Calu3 (cell line): ENCODE measurements at regions not wholly inside any gene's neighbourhood (a gene's known extent, or its start where the extent isn't known, plus 50 kb on each side); places are given as distances from the start of the nearest gene placed in this dataset.

ENCODE experiments used
- BruUV-seq: library from RNA; stranded (reverse); fragments of 400-500 nt; replicated peaks from 2 replicates; lab custom pipeline; 2021; lab: Mats Ljungman, UMichigan
- CTCF ChIA-PET: fragments of 300-600 bp; sonication (Branson Sonifier 250); formaldehyde crosslinking; loops from one replicate; lab custom pipeline; 2022; ENCODE audit warnings: antibody characterized with exemption; lab: Charles Lee
- DNase-seq: peaks from one replicate; pipeline ENCODE4 v3.0.0; 2022
- H3K27ac Mint-ChIP-seq: one replicate; pipeline ENCODE4 v1.8.0; 2022; ENCODE audit warnings: mixed read lengths; ENCODE audit not compliant: unreplicated experiment
- H3K27me3 Mint-ChIP-seq: one replicate; pipeline ENCODE4 v1.8.0; 2022; ENCODE audit warnings: mixed read lengths; ENCODE audit not compliant: unreplicated experiment
- H3K36me3 Mint-ChIP-seq: one replicate; pipeline ENCODE4 v1.8.0; 2022; ENCODE audit warnings: mild to moderate bottlenecking, moderate library complexity, mixed read lengths; ENCODE audit not compliant: insufficient read depth, unreplicated experiment
- H3K4me1 Mint-ChIP-seq: one replicate; pipeline ENCODE4 v1.8.0; 2022; ENCODE audit warnings: mild to moderate bottlenecking, low read depth, mixed read lengths; ENCODE audit not compliant: unreplicated experiment
- H3K4me3 Mint-ChIP-seq: one replicate; pipeline ENCODE4 v1.8.0; 2022; ENCODE audit warnings: mild to moderate bottlenecking, low read depth, moderate library complexity, mixed read lengths; ENCODE audit not compliant: unreplicated experiment
- H3K9me3 Mint-ChIP-seq: one replicate; pipeline ENCODE4 v1.8.0; 2022; ENCODE audit warnings: low read depth, mixed read lengths; ENCODE audit not compliant: unreplicated experiment
- CTCF ChIP-seq: fragments of 200-600 bp; IDR thresholded peaks from one replicate; pipeline ENCODE4 v1.8.0; 2022; ENCODE audit warnings: antibody characterized with exemption; ENCODE audit not compliant: unreplicated experiment
- intact Hi-C: fragments of 100-400 bp; cut with micrococcal nuclease; formaldehyde crosslinking; loops from one replicate; pipeline ENCODE4 v1.10.0; 2022; ENCODE audit not compliant: unreplicated experiment

- H3K4me3 Mint-ChIP-seq = peak overlapping the region; percentile 40
- intact Hi-C loops = no loop called here
- no TSS peak for BruUV-seq
- H3K27ac Mint-ChIP-seq = no peak overlapping the region
- no peaks in the 10 kb centered on the region for H3K36me3 Mint-ChIP-seq
- no peaks in the 10 kb centered on the region for H3K27me3 Mint-ChIP-seq
- peaks cover 11% of the 10 kb centered on the region for H3K4me1 Mint-ChIP-seq
- DNase-seq = no peak
- CTCF ChIA-PET = no interaction called here
- TF ChIP-seq CTCF = no peak
- no peaks in the 10 kb centered on the region for H3K9me3 Mint-ChIP-seq
Observed at GRCh38 chr4:178414042-178414441, 971.8 kb upstream of the AGA start.

- H3K27me3 Mint-ChIP-seq = no peaks in the 10 kb centered on the region
- no TSS peak for BruUV-seq
- CTCF ChIA-PET = no interaction called here
- intact Hi-C loops = no loop called here
- TF ChIP-seq CTCF = no peak
- no peaks in the 10 kb centered on the region for H3K9me3 Mint-ChIP-seq
- H3K4me3 Mint-ChIP-seq = no peak overlapping the region
- H3K4me1 Mint-ChIP-seq = peaks cover 11% of the 10 kb centered on the region
- H3K36me3 Mint-ChIP-seq = no peaks in the 10 kb centered on the region
- no peak for DNase-seq
- no peak overlapping the region for H3K27ac Mint-ChIP-seq
Observed at GRCh38 chr4:178414881-178415446, 972.7 kb upstream of the AGA start.

GRCh38 chr4:178415925-178416324 lies 973.7 kb upstream of the AGA start:
- no peak for DNase-seq
- Mint-ChIP-seq H3K27ac (no peak overlapping the region), H3K27me3 (no peaks in the 10 kb centered on the region), H3K36me3 (no peaks in the 10 kb centered on the region), H3K9me3 (no peaks in the 10 kb centered on the region), H3K4me3 (no peak overlapping the region), H3K4me1 (peaks cover 11% of the 10 kb centered on the region)
- intact Hi-C loops = no loop called here
- no peak for TF ChIP-seq CTCF
- CTCF ChIA-PET = no interaction called here
- no TSS peak for BruUV-seq

GRCh38 chr4:178423366-178423765 lies 981.1 kb upstream of the AGA start:
- Mint-ChIP-seq H3K9me3 (peaks cover 3% of the 10 kb centered on the region), H3K27ac (no peak overlapping the region), H3K27me3 (no peaks in the 10 kb centered on the region), H3K4me3 (no peak overlapping the region), H3K4me1 (no peaks in the 10 kb centered on the region), H3K36me3 (no peaks in the 10 kb centered on the region)
- DNase-seq = no peak
- intact Hi-C loops = no loop called here
- BruUV-seq = no TSS peak
- TF ChIP-seq CTCF = no peak
- CTCF ChIA-PET = no interaction called here
